RWPE1 (cell line): ENCODE measurements at regions not wholly inside any gene's neighbourhood (a gene's known extent, or its start where the extent isn't known, plus 50 kb on each side); places are given as distances from the start of the nearest gene placed in this dataset.

Experiments used
- CTCF ChIA-PET: fragments of 350-600 bp; sonication (Branson Sonifier 250); formaldehyde crosslinking; extraction: SDS; loops from one replicate; lab custom pipeline; 2021; lab: Yijun Ruan, JAX
- POLR2A ChIA-PET: fragments of 400-600 bp; formaldehyde crosslinking; extraction: SDS; loops from one replicate; lab custom pipeline; 2020; ENCODE audit warnings: antibody characterized with exemption; ENCODE audit not compliant: low non-redundant PET; lab: Yijun Ruan, JAX
- DNase-seq: peaks from one replicate; pipeline ENCODE4 v3.0.0; 2012; ENCODE audit warnings: low spot score
- H3K27ac ChIP-seq: fragments of 450-650 bp; 2 replicates; pipeline ENCODE4 v1.5.1; 2017
- TF ChIP-seq, protein P1 (sequence below): fragments of 450-650 bp; conservative IDR thresholded peaks from 2 replicates; pipeline ENCODE4 v1.5.1; 2017; ENCODE audit warnings: low read depth, mild to moderate bottlenecking

DNA sequence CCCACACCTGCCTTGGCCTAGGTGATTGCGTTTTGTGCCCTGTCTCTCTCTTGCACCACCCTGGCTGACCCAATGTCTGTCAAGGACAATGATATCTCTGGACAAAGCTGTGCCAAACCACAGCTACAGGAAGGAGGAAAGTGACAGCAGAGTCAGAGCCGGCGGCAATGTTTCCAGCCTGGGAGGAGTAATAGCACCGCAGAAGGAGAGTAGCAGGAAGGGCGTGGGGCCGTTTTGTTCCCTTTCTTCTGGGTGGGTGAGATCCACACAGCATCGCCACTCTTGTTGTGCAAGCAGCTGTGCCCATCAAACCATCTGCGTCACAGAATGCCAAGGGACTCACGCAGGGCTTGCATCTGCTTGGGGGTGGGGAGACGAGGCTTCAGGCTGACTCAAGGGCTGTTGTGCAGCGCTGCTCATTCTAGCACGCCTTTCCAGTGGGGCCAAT is 341.6 kb upstream of the AUTS2 start:
- no peak overlapping the region for H3K27ac ChIP-seq

DNA sequence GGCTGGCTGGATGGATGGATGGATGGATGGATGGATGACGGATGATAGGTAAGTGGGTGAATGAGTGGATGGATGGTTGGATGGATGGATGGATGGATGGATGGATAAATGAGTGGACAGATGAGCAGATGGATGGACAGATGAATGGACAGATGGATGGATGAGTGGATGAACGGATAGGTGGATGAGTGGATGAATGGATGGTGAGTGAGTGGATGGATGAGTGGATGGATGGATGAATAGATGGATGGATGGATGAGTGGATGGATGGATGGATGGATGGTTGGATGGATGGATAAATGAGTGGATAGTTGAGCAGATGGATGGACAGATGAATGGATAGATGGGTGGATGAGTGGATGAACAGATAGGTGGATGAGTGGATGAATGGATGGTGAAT is 340.7 kb upstream of the AUTS2 start:
- TF ChIP-seq, protein P1, sequence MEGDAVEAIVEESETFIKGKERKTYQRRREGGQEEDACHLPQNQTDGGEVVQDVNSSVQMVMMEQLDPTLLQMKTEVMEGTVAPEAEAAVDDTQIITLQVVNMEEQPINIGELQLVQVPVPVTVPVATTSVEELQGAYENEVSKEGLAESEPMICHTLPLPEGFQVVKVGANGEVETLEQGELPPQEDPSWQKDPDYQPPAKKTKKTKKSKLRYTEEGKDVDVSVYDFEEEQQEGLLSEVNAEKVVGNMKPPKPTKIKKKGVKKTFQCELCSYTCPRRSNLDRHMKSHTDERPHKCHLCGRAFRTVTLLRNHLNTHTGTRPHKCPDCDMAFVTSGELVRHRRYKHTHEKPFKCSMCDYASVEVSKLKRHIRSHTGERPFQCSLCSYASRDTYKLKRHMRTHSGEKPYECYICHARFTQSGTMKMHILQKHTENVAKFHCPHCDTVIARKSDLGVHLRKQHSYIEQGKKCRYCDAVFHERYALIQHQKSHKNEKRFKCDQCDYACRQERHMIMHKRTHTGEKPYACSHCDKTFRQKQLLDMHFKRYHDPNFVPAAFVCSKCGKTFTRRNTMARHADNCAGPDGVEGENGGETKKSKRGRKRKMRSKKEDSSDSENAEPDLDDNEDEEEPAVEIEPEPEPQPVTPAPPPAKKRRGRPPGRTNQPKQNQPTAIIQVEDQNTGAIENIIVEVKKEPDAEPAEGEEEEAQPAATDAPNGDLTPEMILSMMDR: no peak
- ChIA-PET POLR2A (no interaction called here), CTCF (no interaction called here)
- DNase-seq: no peak
- no peak overlapping the region for H3K27ac ChIP-seq

More for the DNA sequence above, 341.6 kb upstream of the AUTS2 start:
- CTCF ChIA-PET: no interaction called here
- DNase-seq: no peak
- POLR2A ChIA-PET: no interaction called here
- TF ChIP-seq, protein P1: no peak

DNA sequence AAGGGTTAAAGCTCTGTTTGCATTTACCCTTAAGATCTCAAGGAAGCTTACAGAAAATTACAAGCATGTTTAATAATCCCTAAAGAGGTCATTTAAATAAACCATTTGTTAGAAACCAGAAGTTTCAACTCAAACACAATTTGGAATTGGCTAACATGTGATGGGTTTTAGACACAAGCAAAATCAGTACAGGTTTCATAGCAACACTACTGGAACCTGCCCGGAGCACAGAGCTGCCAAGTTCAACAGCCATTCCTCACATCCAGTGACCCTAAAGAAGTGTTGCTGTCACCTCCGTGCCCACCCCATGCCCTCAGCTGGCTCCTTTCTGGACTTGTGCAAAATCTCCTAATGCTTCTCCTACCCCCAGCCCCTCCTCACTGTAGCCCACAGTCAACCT is 338.8 kb upstream of the AUTS2 start:
- CTCF ChIA-PET: no interaction called here
- POLR2A ChIA-PET: no interaction called here
- TF ChIP-seq, protein P1: no peak
- no peak overlapping the region for H3K27ac ChIP-seq
- DNase-seq: no peak

DNA sequence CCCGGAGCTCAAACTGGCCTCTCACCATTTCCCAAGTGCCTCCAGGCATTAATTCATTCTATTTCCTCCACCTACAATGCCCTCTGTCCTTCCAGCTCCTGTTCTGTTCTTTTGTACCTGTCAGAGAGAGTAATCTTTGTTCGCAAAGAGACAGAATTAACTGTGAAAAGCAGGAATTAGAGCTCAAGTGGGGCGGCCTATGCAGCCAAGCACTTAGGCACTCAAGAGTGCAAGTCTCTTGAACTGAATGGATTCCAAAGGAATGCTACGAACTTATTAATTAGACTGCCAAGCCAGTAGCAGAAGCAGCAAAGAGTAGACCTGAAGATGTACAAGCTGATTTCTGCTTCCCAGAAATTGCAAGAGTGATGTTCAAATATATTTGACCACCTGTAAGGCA is 338.3 kb upstream of the AUTS2 start:
- CTCF ChIA-PET: no interaction called here
- POLR2A ChIA-PET: no interaction called here
- TF ChIP-seq, protein P1: no peak
- no peak overlapping the region for H3K27ac ChIP-seq
- no peak for DNase-seq

DNA sequence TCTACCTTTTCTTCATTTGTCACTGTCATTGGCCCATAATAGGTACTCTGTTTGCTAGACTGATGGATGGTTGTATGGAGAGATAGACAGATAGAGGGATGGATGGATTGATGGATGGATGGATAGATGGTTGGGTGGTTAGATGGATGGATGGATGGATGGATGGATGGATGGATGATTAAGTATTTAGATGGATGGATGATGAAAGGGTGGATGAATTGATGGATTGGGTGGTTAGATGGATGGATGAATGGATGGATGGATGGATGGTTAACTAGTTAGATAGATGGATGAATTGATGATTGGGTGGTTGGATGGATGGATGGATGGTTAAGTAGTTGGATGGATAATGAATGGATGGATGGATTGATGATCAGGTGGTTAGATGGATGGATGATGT is 334.7 kb upstream of the AUTS2 start:
- no peak overlapping the region for H3K27ac ChIP-seq
- TF ChIP-seq, protein P1: no peak
- ChIA-PET CTCF (no interaction called here), POLR2A (no interaction called here)
- no peak for DNase-seq

DNA sequence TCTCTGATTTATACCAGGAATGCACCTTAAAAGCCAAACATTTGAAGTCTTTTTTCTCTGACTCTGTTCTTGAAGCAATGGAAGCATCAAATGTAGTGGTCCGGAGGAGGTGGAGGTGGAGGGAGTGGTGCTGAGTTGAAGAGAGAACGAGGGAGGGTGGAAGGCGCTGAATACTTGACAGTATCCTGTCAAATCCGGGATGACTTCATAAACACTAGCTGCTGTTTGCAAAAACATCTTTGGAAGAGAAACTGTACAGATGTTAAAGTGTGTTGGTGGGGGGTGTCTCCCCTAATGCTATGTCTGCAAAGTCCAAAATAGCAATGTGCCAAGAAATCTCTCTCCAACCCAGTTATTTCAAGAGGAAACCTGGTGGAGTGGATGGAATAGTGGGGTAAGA is 328.5 kb upstream of the AUTS2 start:
- POLR2A ChIA-PET: no interaction called here
- no peak overlapping the region for H3K27ac ChIP-seq
- TF ChIP-seq, protein P1: no peak
- no peak for DNase-seq
- CTCF ChIA-PET: no interaction called here

DNA sequence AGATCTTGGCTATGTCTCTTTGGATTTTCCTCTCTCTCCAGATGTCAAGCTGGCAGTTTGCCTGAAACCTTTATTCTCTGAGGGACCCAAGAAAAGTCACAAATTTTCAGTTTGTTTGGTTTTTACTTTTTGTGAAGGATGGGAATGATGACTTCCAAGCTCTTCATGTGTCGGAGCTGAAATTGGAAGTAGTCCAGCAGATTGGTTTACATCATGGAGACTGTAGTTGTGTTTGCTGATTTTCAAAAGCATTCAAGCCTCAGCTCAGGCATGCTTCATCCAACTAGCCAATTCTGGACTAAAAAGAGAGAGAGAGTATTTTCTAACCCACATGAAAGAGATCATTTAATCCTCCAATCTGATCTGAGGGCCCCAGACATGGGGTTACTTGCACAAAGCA is 326.2 kb upstream of the AUTS2 start:
- CTCF ChIA-PET: no interaction called here
- TF ChIP-seq, protein P1: no peak
- no peak for DNase-seq
- POLR2A ChIA-PET: no interaction called here
- H3K27ac ChIP-seq: no peak overlapping the region
